ENCODE measurements at regions not wholly inside any gene's neighbourhood (a gene's known extent, or its start where the extent isn't known, plus 50 kb on each side); places are given as distances from the start of the nearest gene placed in this dataset.

- no peak for TF ChIP-seq CTCF (IDR thresholded peaks at IDR 0.05; ENCODE audit: insufficient read depth, low read length, missing control alignments)
- POLR2A ChIA-PET, result no interaction called here
- DNase-seq (ENCODE audit: low read depth, low spot score), result no peak
- no peak overlapping the region for H3K4me3 ChIP-seq (ENCODE audit: low read depth, low read length)
- CTCF ChIA-PET, result no interaction called here
These were observed 84.7 kb upstream of the DOCK9 start for GRCh38 chr13:99062593-99062992.

- DNase-seq (ENCODE audit: low read depth, low spot score), result no peak
- no peak overlapping the region for H3K4me3 ChIP-seq (ENCODE audit: low read depth, low read length)
- ChIA-PET CTCF (no interaction called here), POLR2A (no interaction called here)
- TF ChIP-seq CTCF (IDR thresholded peaks at IDR 0.05; ENCODE audit: insufficient read depth, low read length, missing control alignments), result no peak
These were observed 85.3 kb upstream of the DOCK9 start for GRCh38 chr13:99063178-99063577.

- no peak for DNase-seq (ENCODE audit: low read depth, low spot score)
- CTCF ChIA-PET, result interaction anchor here (1.2 kb wide), 1 partner anchor 206 kb away, joined by 3 read pairs; no protein-coding TSS in a partner anchor
- H3K4me3 ChIP-seq (ENCODE audit: low read depth, low read length), result no peak overlapping the region
- POLR2A ChIA-PET, result interaction anchor here (0.9 kb wide), 1 partner anchor 8 kb away, joined by 3 read pairs; no protein-coding TSS in a partner anchor
- no peak for TF ChIP-seq CTCF (IDR thresholded peaks at IDR 0.05; ENCODE audit: insufficient read depth, low read length, missing control alignments)
These were observed 86.1 kb upstream of the DOCK9 start for GRCh38 chr13:99063952-99064351.

GRCh38 chr13:99064624-99065234 lies 86.9 kb upstream of the DOCK9 start:
- no peak for TF ChIP-seq CTCF (IDR thresholded peaks at IDR 0.05; ENCODE audit: insufficient read depth, low read length, missing control alignments)
- H3K4me3 ChIP-seq (ENCODE audit: low read depth, low read length), result no peak overlapping the region
- ChIA-PET CTCF (interaction anchor here (1.2 kb wide), 2 partner anchors 14 to 205 kb away, joined by 3 to 5 read pairs; no protein-coding TSS in a partner anchor), POLR2A (no interaction called here)
- DNase-seq (ENCODE audit: low read depth, low spot score), result no peak

- POLR2A ChIA-PET, result no interaction called here
- DNase-seq (ENCODE audit: low read depth, low spot score), result no peak
- CTCF ChIA-PET, result interaction anchor here (0.6 to 1.2 kb wide), 2 partner anchors 15 to 23 kb away, joined by 3 to 5 read pairs; no protein-coding TSS in a partner anchor
- H3K4me3 ChIP-seq (ENCODE audit: low read depth, low read length), result no peak overlapping the region
- no peak for TF ChIP-seq CTCF (IDR thresholded peaks at IDR 0.05; ENCODE audit: insufficient read depth, low read length, missing control alignments)
These were observed 87.6 kb upstream of the DOCK9 start for GRCh38 chr13:99065235-99066015.

- DNase-seq (ENCODE audit: low read depth, low spot score), result no peak
- ChIA-PET CTCF (interaction anchor here (0.6 to 1.0 kb wide), 2 partner anchors 21 to 24 kb away, joined by 3 read pairs; no protein-coding TSS in a partner anchor), POLR2A (no interaction called here)
- TF ChIP-seq CTCF (IDR thresholded peaks at IDR 0.05; ENCODE audit: insufficient read depth, low read length, missing control alignments), result no peak
- no peak overlapping the region for H3K4me3 ChIP-seq (ENCODE audit: low read depth, low read length)
These were observed 88.4 kb upstream of the DOCK9 start for GRCh38 chr13:99066219-99066618.
